Astrocyte of the hippocampus (primary cell): ENCODE measurements at regions not wholly inside any gene's neighbourhood (a gene's known extent, or its start where the extent isn't known, plus 50 kb on each side); places are given as distances from the start of the nearest gene placed in this dataset.

Source experiments
- DNase-seq: peaks from one replicate; pipeline ENCODE4 v3.0.0; 2011; ENCODE audit warnings: low read depth, low spot score

GRCh38 chr5:145506185-145506850 is 328.8 kb downstream of the PRELID2 start:
- no peak for DNase-seq

GRCh38 chr5:145502906-145503305 is 332.2 kb downstream of the PRELID2 start:
- DNase-seq, result no peak

GRCh38 chr5:145500710-145501109 is 334.4 kb downstream of the PRELID2 start:
- DNase-seq, result no peak

GRCh38 chr5:145499483-145499882 is 335.7 kb downstream of the PRELID2 start:
- peak; percentile 27 for DNase-seq

GRCh38 chr5:145497052-145497451 is 338.1 kb downstream of the PRELID2 start:
- DNase-seq, result no peak

GRCh38 chr5:145495741-145496140 is 339.4 kb downstream of the PRELID2 start:
- peak; percentile 90 for DNase-seq

GRCh38 chr5:145495196-145495595 is 339.9 kb downstream of the PRELID2 start:
- no peak for DNase-seq

- DNase-seq, result no peak
Observed at GRCh38 chr5:145493435-145493834, 341.7 kb downstream of the PRELID2 start.

GRCh38 chr5:145489516-145489915 is 345.6 kb downstream of the PRELID2 start:
- DNase-seq, result no peak

- peak; percentile 57 for DNase-seq
Observed at GRCh38 chr5:145484158-145484557, 351.0 kb downstream of the PRELID2 start.

- DNase-seq, result no peak
Observed at GRCh38 chr5:145483212-145483611, 351.9 kb downstream of the PRELID2 start.

- no peak for DNase-seq
Observed at GRCh38 chr5:145479857-145480256, 355.3 kb downstream of the PRELID2 start.

GRCh38 chr5:145479271-145479670 is 355.9 kb downstream of the PRELID2 start:
- no peak for DNase-seq

GRCh38 chr5:145478651-145479050 is 356.5 kb downstream of the PRELID2 start:
- DNase-seq, result no peak

- no peak for DNase-seq
Observed at GRCh38 chr5:145473042-145473642, 362.0 kb downstream of the PRELID2 start.

GRCh38 chr5:145471831-145472612 is 363.1 kb downstream of the PRELID2 start:
- DNase-seq, result no peak

- DNase-seq, result no peak
Observed at GRCh38 chr5:145471026-145471425, 364.1 kb downstream of the PRELID2 start.

- no peak for DNase-seq
Observed at GRCh38 chr5:145470396-145470979, 364.7 kb downstream of the PRELID2 start.

GRCh38 chr5:145467446-145467845 is 367.7 kb downstream of the PRELID2 start:
- DNase-seq, result no peak

- no peak for DNase-seq
Observed at GRCh38 chr5:145466533-145466932, 368.6 kb downstream of the PRELID2 start.

GRCh38 chr5:145465474-145466263 is 369.5 kb downstream of the PRELID2 start:
- no peak for DNase-seq

- DNase-seq, result no peak
Observed at GRCh38 chr5:145464171-145464570, 371.0 kb downstream of the PRELID2 start.
